Hepatocyte (in vitro differentiated cells): ENCODE measurements at regions not wholly inside any gene's neighbourhood (a gene's known extent, or its start where the extent isn't known, plus 50 kb on each side); places are given as distances from the start of the nearest gene placed in this dataset.
A peak's percentile ranks its signal among the peaks of the same experiment; 100 is the strongest.

ENCODE experiments used
- DNase-seq: peaks from one replicate; pipeline ENCODE4 v3.0.0-alpha.2; 2016; ENCODE audit warnings: low spot score
- H2AFZ ChIP-seq: fragments of 200-600 bp; sonication (generic); 2 replicates; pipeline ENCODE4 v1.6.0; 2016; ENCODE audit warnings: antibody characterized with exemption, mild to moderate bottlenecking
- H3K27ac ChIP-seq: fragments of 200-600 bp; sonication (generic); 2 replicates; pipeline ENCODE4 v1.5.1; 2016; ENCODE audit warnings: mild to moderate bottlenecking
- H3K27me3 ChIP-seq: fragments of 200-600 bp; sonication (generic); 2 replicates; pipeline ENCODE4 v1.6.1; 2016
- H3K36me3 ChIP-seq: fragments of 200-600 bp; sonication (generic); replicated peaks from 2 replicates; pipeline ENCODE4 v1.5.1; 2016; ENCODE audit warnings: low read depth; ENCODE audit not compliant: insufficient read depth
- H3K4me1 ChIP-seq: fragments of 200-600 bp; sonication (generic); 2 replicates; pipeline ENCODE4 v1.5.1; 2016; ENCODE audit warnings: mild to moderate bottlenecking, moderate library complexity; ENCODE audit not compliant: insufficient read depth
- H3K4me2 ChIP-seq: fragments of 200-600 bp; sonication (generic); 2 replicates; pipeline ENCODE4 v1.6.0; 2016
- H3K4me3 ChIP-seq: fragments of 200-600 bp; sonication (generic); 2 replicates; pipeline ENCODE4 v1.5.1; 2016; ENCODE audit warnings: mild to moderate bottlenecking
- H3K79me2 ChIP-seq: fragments of 200-600 bp; sonication (generic); 2 replicates; pipeline ENCODE4 v1.6.0; 2017; ENCODE audit warnings: mild to moderate bottlenecking
- H3K9me2 ChIP-seq: fragments of 200-600 bp; sonication (generic); replicated peaks from 2 replicates; pipeline ENCODE4 v1.6.0; 2017; ENCODE audit warnings: mild to moderate bottlenecking; ENCODE audit not compliant: insufficient read depth
- H3K9me3 ChIP-seq: fragments of 200-600 bp; sonication (generic); 2 replicates; pipeline ENCODE4 v1.5.1; 2016; ENCODE audit warnings: low read depth, mild to moderate bottlenecking
- H4K20me1 ChIP-seq: fragments of 200-600 bp; sonication (generic); 2 replicates; pipeline ENCODE4 v1.6.0; 2016; ENCODE audit warnings: mild to moderate bottlenecking; ENCODE audit not compliant: insufficient read depth, poor library complexity, severe bottlenecking
- EZH2 ChIP-seq: fragments of 200-600 bp; sonication (generic); IDR thresholded peaks from 2 replicates; pipeline ENCODE4 v1.6.1; 2016; ENCODE audit warnings: antibody characterized with exemption, mild to moderate bottlenecking, borderline replicate concordance
- EZH2phosphoT487 ChIP-seq: fragments of 200-600 bp; sonication (generic); IDR thresholded peaks from one replicate; pipeline ENCODE4 v1.6.1; 2018; ENCODE audit warnings: antibody characterized with exemption, mild to moderate bottlenecking, low read depth, moderate library complexity; ENCODE audit not compliant: unreplicated experiment, severe bottlenecking
- WGBS: methylation state at CpG from one replicate; pipeline ENCODE4 v1.1.6; 2016; ENCODE audit warnings: low lambda C conversion rate; ENCODE audit errors: missing lambda C conversion rate; 5-methylcytosine and 5-hydroxymethylcytosine counted together
- TF ChIP-seq, protein P1 (sequence below): fragments of 200-600 bp; sonication (generic); IDR thresholded peaks from 2 replicates; pipeline ENCODE4 v1.5.1; 2016; ENCODE audit warnings: antibody characterized with exemption, mild to moderate bottlenecking; ENCODE audit not compliant: poor library complexity

DNA sequence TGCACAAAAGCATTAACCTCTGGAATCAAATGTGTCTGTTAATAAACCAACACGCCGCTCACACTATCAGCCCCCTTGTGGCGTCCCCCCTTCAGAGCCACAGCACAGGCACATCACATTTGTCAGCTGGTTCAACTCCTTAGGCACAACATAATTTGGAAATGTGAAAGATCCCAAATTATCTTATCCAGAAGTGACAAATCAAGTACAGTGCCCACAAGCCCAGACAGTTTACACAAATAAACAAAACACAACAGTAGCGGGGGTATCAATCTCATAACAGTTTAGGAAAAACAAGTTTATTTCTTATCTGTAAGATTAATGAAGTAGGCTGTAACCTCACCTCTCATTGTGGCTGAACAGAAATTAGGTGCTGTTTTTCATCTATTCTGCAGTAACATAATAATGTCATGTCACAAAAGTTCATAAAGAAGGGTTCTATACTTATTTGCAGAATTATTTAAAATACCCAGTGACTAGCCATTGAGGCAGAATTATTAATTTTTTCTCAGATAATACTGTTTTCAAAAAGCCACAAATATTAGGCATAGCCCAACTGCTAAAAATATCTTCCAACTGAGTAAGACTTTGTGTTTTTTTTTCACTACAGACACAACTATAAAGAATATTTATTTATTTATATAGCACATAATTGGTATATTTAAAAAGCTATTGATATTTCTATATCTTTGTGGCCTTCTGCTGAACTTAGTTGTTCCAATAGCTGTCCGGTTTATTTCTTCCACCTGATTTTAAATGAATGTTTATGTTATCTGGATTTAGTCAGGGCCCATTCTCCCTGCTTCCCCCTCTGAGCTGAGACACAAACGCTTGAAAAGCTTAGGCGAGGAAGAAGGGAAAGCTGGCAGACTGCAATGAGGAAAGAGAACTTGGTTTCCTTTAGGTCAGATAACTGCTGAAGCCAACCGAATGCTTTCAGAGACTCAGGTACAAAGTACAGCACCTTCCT lies 214.7 kb downstream of the QDPR start:
- no peaks in the 10 kb centered on the region for H3K79me2 ChIP-seq
- 52% methylated on average over 8 of the region's 8 CpGs for WGBS
- H3K4me1 ChIP-seq = no peaks in the 10 kb centered on the region
- H4K20me1 ChIP-seq = no peaks in the 10 kb centered on the region
- H3K9me2 ChIP-seq = no peaks in the 10 kb centered on the region
- H3K9me3 ChIP-seq = no peaks in the 10 kb centered on the region
- H2AFZ ChIP-seq = no peak overlapping the region
- no peaks in the 10 kb centered on the region for H3K27me3 ChIP-seq
- H3K4me2 ChIP-seq = no peak overlapping the region
- no peaks in the 10 kb centered on the region for H3K36me3 ChIP-seq
- TF ChIP-seq, protein P1, sequence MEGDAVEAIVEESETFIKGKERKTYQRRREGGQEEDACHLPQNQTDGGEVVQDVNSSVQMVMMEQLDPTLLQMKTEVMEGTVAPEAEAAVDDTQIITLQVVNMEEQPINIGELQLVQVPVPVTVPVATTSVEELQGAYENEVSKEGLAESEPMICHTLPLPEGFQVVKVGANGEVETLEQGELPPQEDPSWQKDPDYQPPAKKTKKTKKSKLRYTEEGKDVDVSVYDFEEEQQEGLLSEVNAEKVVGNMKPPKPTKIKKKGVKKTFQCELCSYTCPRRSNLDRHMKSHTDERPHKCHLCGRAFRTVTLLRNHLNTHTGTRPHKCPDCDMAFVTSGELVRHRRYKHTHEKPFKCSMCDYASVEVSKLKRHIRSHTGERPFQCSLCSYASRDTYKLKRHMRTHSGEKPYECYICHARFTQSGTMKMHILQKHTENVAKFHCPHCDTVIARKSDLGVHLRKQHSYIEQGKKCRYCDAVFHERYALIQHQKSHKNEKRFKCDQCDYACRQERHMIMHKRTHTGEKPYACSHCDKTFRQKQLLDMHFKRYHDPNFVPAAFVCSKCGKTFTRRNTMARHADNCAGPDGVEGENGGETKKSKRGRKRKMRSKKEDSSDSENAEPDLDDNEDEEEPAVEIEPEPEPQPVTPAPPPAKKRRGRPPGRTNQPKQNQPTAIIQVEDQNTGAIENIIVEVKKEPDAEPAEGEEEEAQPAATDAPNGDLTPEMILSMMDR = no peak
- TF ChIP-seq EZH2phosphoT487 (no peak), EZH2 (no peak)
- no peak overlapping the region for H3K27ac ChIP-seq
- H3K4me3 ChIP-seq = no peak overlapping the region
- DNase-seq = peak; percentile 16

DNA sequence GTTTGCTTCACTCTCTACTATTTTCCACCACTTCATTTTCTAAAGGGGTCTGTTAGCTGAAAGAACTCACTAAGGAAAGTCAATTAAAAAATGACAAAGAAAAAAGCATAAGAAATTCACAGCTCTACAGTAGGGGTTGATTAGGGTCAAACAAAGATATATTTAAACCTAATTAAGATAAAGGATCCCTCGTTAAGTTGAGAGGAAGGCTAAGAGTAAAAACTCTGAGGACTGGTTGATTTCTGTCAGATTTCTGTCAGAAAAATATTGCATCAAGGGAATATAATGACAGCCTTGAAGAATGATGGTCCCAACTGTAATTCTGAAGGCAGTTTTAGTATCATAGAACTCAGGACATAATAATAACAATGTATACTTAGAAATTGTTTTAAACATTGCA lies 218.0 kb downstream of the QDPR start:
- DNase-seq = no peak
- WGBS = 36% methylated on average over 1 of the region's 1 CpG

DNA sequence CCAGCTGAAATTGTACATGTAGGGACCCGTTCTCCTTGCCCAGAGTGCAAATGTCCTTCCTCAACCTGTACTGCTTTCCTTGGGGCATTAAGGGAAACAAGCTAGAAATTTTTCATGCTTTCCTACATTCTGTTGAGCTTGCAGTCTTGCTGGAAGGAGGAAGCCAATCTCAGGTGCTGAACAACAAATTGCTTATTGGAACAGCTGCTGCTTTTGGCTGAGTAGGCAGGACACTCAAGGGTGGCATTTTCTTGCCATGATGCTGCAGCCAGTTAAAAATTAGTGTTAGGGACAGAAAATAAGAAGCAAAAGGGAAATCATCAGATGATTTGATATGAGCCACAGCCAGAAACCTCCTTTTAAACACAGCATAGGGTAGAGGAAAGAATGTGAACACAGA lies 223.7 kb downstream of the QDPR start:
- Histone ChIP-seq H3K4me2 (no peak overlapping the region), H3K9me2 (no peaks in the 10 kb centered on the region), H3K27ac (no peak overlapping the region), H3K9me3 (no peaks in the 10 kb centered on the region), H4K20me1 (no peaks in the 10 kb centered on the region), H3K79me2 (no peaks in the 10 kb centered on the region), H3K4me1 (no peaks in the 10 kb centered on the region), H3K36me3 (no peaks in the 10 kb centered on the region), H3K27me3 (no peaks in the 10 kb centered on the region), H3K4me3 (no peak overlapping the region), H2AFZ (no peak overlapping the region)
- TF ChIP-seq EZH2phosphoT487 = no peak
- no peak for TF ChIP-seq EZH2
- TF ChIP-seq, protein P1 = no peak
- 100% methylated on average over 1 of the region's 1 CpG for WGBS
- no peak for DNase-seq

More for the DNA sequence above, 218.0 kb downstream of the QDPR start:
- Histone ChIP-seq H3K9me2 (no peaks in the 10 kb centered on the region), H4K20me1 (no peaks in the 10 kb centered on the region), H3K4me2 (no peak overlapping the region), H3K9me3 (no peaks in the 10 kb centered on the region), H3K27ac (no peak overlapping the region), H3K4me1 (no peaks in the 10 kb centered on the region), H3K36me3 (no peaks in the 10 kb centered on the region), H3K27me3 (no peaks in the 10 kb centered on the region), H2AFZ (no peak overlapping the region), H3K79me2 (no peaks in the 10 kb centered on the region), H3K4me3 (no peak overlapping the region)
- no peak for TF ChIP-seq EZH2phosphoT487
- TF ChIP-seq, protein P1 = no peak
- no peak for TF ChIP-seq EZH2
